ENCODE measurements at regions not wholly inside any gene's neighbourhood (a gene's known extent, or its start where the extent isn't known, plus 50 kb on each side); places are given as distances from the start of the nearest gene placed in this dataset.

- TF ChIP-seq USF2 (CRISPR knock-in tag; IDR thresholded peaks at IDR 0.05) (no peak), FOXP1 (CRISPR knock-in tag; IDR thresholded peaks at IDR 0.05; ENCODE audit: borderline replicate concordance) (no peak), KAT7 (CRISPR knock-in tag; IDR thresholded peaks at IDR 0.05; ENCODE audit: borderline replicate concordance) (no peak), TP53 (CRISPR knock-in tag; IDR thresholded peaks at IDR 0.05) (no peak), NR1H2 (CRISPR knock-in tag; IDR thresholded peaks at IDR 0.05) (no peak), E2F1 (CRISPR knock-in tag; IDR thresholded peaks at IDR 0.05) (no peak), GABPB1 (CRISPR knock-in tag; IDR thresholded peaks at IDR 0.05) (no peak), SP1 (CRISPR knock-in tag; conservative IDR thresholded peaks at IDR 0.05) (no peak)
Measured at GRCh38 chr18:2199060-2199459, 372.2 kb downstream of the METTL4 start (continued).

GRCh38 chr18:2201036-2201600 is 370.2 kb downstream of the METTL4 start:
- no peaks in the 10 kb centered on the region for H3K27me3 Mint-ChIP-seq (ENCODE audit: low read depth)
- no peak overlapping the region for H3K4me3 Mint-ChIP-seq
- no peak for ATAC-seq
- H3K36me3 Mint-ChIP-seq, result peaks cover 8% of the 10 kb centered on the region; the same call in 1 of the 2 replicates
- CTCF ChIA-PET, result no interaction called here
- POLR2A ChIA-PET, result no interaction called here
- peaks cover 62% of the 10 kb centered on the region for H3K9me3 Mint-ChIP-seq
- DNase-seq (ENCODE audit: low spot score), result no peak
- TF ChIP-seq ARID4B (CRISPR knock-in tag; IDR thresholded peaks at IDR 0.05; ENCODE audit: borderline replicate concordance) (no peak), CREB1 (CRISPR knock-in tag; IDR thresholded peaks at IDR 0.05) (no peak), NR1H2 (CRISPR knock-in tag; IDR thresholded peaks at IDR 0.05) (no peak), CDX4 (CRISPR knock-in tag; IDR thresholded peaks at IDR 0.05; ENCODE audit: borderline replicate concordance) (no peak), E2F5 (CRISPR knock-in tag; IDR thresholded peaks at IDR 0.05) (no peak), FOXK1 (CRISPR knock-in tag; IDR thresholded peaks at IDR 0.05) (no peak), ATF3 (CRISPR knock-in tag; conservative IDR thresholded peaks at IDR 0.05) (no peak), KAT7 (CRISPR knock-in tag; IDR thresholded peaks at IDR 0.05; ENCODE audit: borderline replicate concordance) (no peak), ZNF232 (CRISPR knock-in tag; IDR thresholded peaks at IDR 0.05) (no peak), MAX (CRISPR knock-in tag; IDR thresholded peaks at IDR 0.05) (no peak), CBFB (CRISPR knock-in tag; IDR thresholded peaks at IDR 0.05; ENCODE audit: low read depth) (no peak), SOX15 (CRISPR knock-in tag; IDR thresholded peaks at IDR 0.05) (no peak), NFE2L1 (CRISPR knock-in tag; IDR thresholded peaks at IDR 0.05) (no peak), ZNF423 (CRISPR knock-in tag; IDR thresholded peaks at IDR 0.05) (no peak), ZBTB43 (CRISPR knock-in tag; IDR thresholded peaks at IDR 0.05) (no peak), MXD4 (CRISPR knock-in tag; IDR thresholded peaks at IDR 0.05; ENCODE audit: borderline replicate concordance) (no peak), FOXP4 (CRISPR knock-in tag; IDR thresholded peaks at IDR 0.05) (no peak)
- H3K4me1 Mint-ChIP-seq, result peaks cover 4% of the 10 kb centered on the region; the same call in 1 of the 2 replicates
- H3K27ac Mint-ChIP-seq, result no peak overlapping the region

Data from WTC11 (cell line).